ENCODE measurements at regions not wholly inside any gene's neighbourhood (a gene's known extent, or its start where the extent isn't known, plus 50 kb on each side); places are given as distances from the start of the nearest gene placed in this dataset.
"Not testable (repeated sequence)": the region's sequence is repeated elsewhere in the genome, so short reads cannot be mapped to it uniquely, and the experiment has no call there.

DNA sequence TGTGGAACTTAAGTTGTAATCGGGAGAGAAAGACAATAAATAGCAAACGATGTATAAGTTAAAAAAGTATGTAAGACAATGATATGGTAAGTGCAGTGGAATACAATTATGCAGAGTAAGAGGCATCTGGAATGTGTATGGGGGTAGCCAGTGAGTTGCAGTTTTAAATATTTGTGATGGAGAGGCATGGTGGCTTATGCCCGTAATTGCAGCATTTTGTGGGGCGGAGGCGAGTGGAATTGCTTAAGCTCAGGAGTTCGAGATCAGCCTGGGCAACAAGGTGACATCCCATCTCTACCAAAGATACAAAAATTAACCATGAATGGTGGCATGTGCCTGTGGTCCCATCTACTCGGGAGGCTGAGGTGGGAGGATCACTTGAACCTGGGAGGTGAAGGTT, 52.5 kb upstream of the WDFY3 start:
- Histone ChIP-seq H3K27me3 (ENCODE audit: insufficient read depth, insufficient read length) (no peaks in the 10 kb centered on the region), H3K9me3 (ENCODE audit: insufficient read depth, low read length) (no peaks in the 10 kb centered on the region), H3K4me3 (ENCODE audit: insufficient read length, low read depth) (no peak overlapping the region), H3K4me1 (ENCODE audit: insufficient read depth, insufficient read length) (no peaks in the 10 kb centered on the region), H3K36me3 (ENCODE audit: insufficient read depth, insufficient read length, low read length) (no peaks in the 10 kb centered on the region), H3K9ac (ENCODE audit: insufficient read length, low read depth) (no peak overlapping the region)
- no peak for DNase-seq (ENCODE audit: low read depth, low spot score)
- TF ChIP-seq SUZ12 (IDR thresholded peaks at IDR 0.05; ENCODE audit: extremely low read depth, insufficient read depth, insufficient read length) (no peak), YY1 (IDR thresholded peaks at IDR 0.05; ENCODE audit: insufficient read depth, insufficient read length) (no peak), ZNF274 (IDR thresholded peaks at IDR 0.05; ENCODE audit: low read depth, low read length) (no peak)

DNA sequence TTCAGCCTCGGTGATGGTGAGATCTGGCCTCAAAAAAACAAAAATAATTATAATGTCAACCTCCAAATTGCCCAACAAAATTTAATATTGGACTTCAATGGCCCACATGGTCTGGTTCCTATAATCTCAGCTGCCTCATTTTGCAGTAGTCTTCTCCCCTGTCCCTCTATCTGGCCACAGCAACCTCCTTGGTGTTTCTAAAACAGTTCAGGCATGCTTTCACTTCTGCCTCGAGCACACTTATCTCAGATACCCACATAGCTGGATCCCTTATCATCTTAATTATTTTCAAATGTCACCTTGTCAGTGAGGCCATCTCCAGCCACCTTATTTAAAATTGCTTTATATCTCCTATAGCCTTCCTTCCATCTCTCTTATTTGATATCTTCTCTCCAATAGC, 52.9 kb upstream of the WDFY3 start:
- no peak for TF ChIP-seq ZNF274 (IDR thresholded peaks at IDR 0.05; ENCODE audit: low read depth, low read length)
- no peak for TF ChIP-seq YY1 (IDR thresholded peaks at IDR 0.05; ENCODE audit: insufficient read depth, insufficient read length)
- no peak for TF ChIP-seq SUZ12 (IDR thresholded peaks at IDR 0.05; ENCODE audit: extremely low read depth, insufficient read depth, insufficient read length)
- H3K27me3 ChIP-seq (ENCODE audit: insufficient read depth, insufficient read length): no peaks in the 10 kb centered on the region
- H3K36me3 ChIP-seq (ENCODE audit: insufficient read depth, insufficient read length, low read length): no peaks in the 10 kb centered on the region
- no peaks in the 10 kb centered on the region for H3K4me1 ChIP-seq (ENCODE audit: insufficient read depth, insufficient read length)
- no peak overlapping the region for H3K9ac ChIP-seq (ENCODE audit: insufficient read length, low read depth)
- no peak for DNase-seq (ENCODE audit: low read depth, low spot score)
- H3K4me3 ChIP-seq (ENCODE audit: insufficient read length, low read depth): no peak overlapping the region
- H3K9me3 ChIP-seq (ENCODE audit: insufficient read depth, low read length): no peaks in the 10 kb centered on the region

DNA sequence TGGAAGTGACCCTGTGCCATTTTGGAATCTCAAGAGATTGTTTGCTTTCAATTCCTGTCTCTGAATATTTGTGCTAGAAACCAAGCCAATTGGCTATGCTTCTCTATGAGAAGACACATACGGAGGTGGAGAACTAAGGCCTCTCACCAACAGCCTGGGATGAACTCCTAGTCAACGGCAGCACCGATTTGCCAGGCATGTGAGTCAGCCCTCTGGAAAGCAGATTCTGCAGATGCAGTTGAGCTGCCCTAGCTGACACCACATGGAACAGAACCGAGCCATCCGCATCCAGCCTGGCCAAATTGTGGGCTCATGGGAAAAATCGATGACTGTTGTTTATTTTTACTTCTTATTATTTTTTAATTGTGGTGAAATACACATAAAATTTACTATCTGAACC, 58.2 kb upstream of the WDFY3 start:
- Histone ChIP-seq H3K9ac (ENCODE audit: insufficient read length, low read depth) (no peak overlapping the region), H3K4me1 (ENCODE audit: insufficient read depth, insufficient read length) (no peaks in the 10 kb centered on the region), H3K9me3 (ENCODE audit: insufficient read depth, low read length) (no peaks in the 10 kb centered on the region), H3K4me3 (ENCODE audit: insufficient read length, low read depth) (no peak overlapping the region), H3K36me3 (ENCODE audit: insufficient read depth, insufficient read length, low read length) (no peaks in the 10 kb centered on the region), H3K27me3 (ENCODE audit: insufficient read depth, insufficient read length) (no peaks in the 10 kb centered on the region)
- TF ChIP-seq SUZ12 (IDR thresholded peaks at IDR 0.05; ENCODE audit: extremely low read depth, insufficient read depth, insufficient read length) (no peak), YY1 (IDR thresholded peaks at IDR 0.05; ENCODE audit: insufficient read depth, insufficient read length) (no peak), ZNF274 (IDR thresholded peaks at IDR 0.05; ENCODE audit: low read depth, low read length) (no peak)
- no peak for DNase-seq (ENCODE audit: low read depth, low spot score)

DNA sequence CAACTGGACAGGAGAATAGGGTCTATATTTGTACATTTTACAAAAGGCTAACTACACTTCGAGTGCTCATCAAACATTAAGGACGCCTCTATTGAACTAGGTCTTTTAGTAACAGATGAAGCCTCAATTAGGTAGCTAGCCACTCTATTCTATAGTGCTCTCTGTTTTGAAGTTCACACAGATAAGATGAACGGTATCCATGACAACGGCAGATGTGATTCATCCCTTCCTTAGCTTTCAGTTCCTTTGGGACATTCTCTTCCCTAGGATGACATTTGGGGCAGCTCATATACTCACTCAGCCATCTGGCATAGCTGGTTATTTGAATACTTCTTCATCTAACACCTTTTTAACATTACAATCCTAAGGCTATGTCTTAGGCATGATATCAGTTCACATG, 62.4 kb upstream of the WDFY3 start:
- no peak for TF ChIP-seq YY1 (IDR thresholded peaks at IDR 0.05; ENCODE audit: insufficient read depth, insufficient read length)
- TF ChIP-seq SUZ12 (IDR thresholded peaks at IDR 0.05; ENCODE audit: extremely low read depth, insufficient read depth, insufficient read length): no peak
- TF ChIP-seq ZNF274 (IDR thresholded peaks at IDR 0.05; ENCODE audit: low read depth, low read length): no peak
- no peaks in the 10 kb centered on the region for H3K36me3 ChIP-seq (ENCODE audit: insufficient read depth, insufficient read length, low read length)
- H3K9me3 ChIP-seq (ENCODE audit: insufficient read depth, low read length): no peaks in the 10 kb centered on the region
- H3K27me3 ChIP-seq (ENCODE audit: insufficient read depth, insufficient read length): no peaks in the 10 kb centered on the region
- no peaks in the 10 kb centered on the region for H3K4me1 ChIP-seq (ENCODE audit: insufficient read depth, insufficient read length)
- no peak for DNase-seq (ENCODE audit: low read depth, low spot score)
- H3K9ac ChIP-seq (ENCODE audit: insufficient read length, low read depth): no peak overlapping the region
- H3K4me3 ChIP-seq (ENCODE audit: insufficient read length, low read depth): no peak overlapping the region

DNA sequence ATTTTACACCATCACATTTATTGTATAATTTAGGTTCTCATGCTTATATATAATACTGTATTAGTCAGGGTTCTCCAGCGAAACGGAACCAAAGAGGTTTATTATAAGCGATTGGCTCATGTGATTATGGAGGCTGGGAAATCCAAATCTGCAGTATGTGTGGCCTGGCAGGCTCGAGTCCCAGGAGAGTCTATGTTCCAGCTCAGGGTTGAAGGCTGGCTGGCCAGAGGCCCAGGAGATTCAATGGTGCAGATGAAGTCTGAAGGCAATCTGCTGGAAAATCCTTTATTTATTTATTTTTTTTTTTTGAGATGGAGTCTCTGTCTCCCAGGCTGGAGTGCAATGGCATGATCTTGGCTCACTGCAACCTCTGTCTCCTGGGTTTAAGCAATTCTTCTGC, 63.0 kb upstream of the WDFY3 start:
- no peaks in the 10 kb centered on the region for H3K9me3 ChIP-seq (ENCODE audit: insufficient read depth, low read length)

DNA sequence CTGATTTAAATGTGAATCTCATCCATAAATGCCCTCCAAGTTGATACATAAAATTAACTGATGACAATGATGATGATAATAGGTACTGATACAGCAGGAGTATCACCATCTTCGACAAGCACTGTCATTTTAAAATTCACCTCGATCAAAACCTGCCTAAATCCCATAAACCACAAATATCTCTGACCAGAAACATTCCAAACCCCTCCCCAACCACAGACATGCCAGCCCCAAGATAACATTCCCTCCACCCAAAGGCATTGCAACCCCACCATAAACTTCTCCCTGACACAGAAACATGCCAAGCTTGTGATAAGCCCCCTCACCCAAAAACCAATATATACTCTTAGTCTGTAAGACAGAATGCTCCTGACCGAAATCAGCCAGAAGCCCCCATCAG, 63.7 kb upstream of the WDFY3 start:
- TF ChIP-seq YY1 (IDR thresholded peaks at IDR 0.05; ENCODE audit: insufficient read depth, insufficient read length): no peak
- TF ChIP-seq ZNF274 (IDR thresholded peaks at IDR 0.05; ENCODE audit: low read depth, low read length): no peak
- no peak for TF ChIP-seq SUZ12 (IDR thresholded peaks at IDR 0.05; ENCODE audit: extremely low read depth, insufficient read depth, insufficient read length)
- Histone ChIP-seq H3K4me1 (ENCODE audit: insufficient read depth, insufficient read length) (no peaks in the 10 kb centered on the region), H3K36me3 (ENCODE audit: insufficient read depth, insufficient read length, low read length) (no peaks in the 10 kb centered on the region), H3K9me3 (ENCODE audit: insufficient read depth, low read length) (no peaks in the 10 kb centered on the region), H3K9ac (ENCODE audit: insufficient read length, low read depth) (no peak overlapping the region), H3K4me3 (ENCODE audit: insufficient read length, low read depth) (no peak overlapping the region), H3K27me3 (ENCODE audit: insufficient read depth, insufficient read length) (no peaks in the 10 kb centered on the region)
- DNase-seq (ENCODE audit: low read depth, low spot score): no peak

More for the DNA sequence above, 63.0 kb upstream of the WDFY3 start:
- no peaks in the 10 kb centered on the region for H3K27me3 ChIP-seq (ENCODE audit: insufficient read depth, insufficient read length)
- TF ChIP-seq YY1 (IDR thresholded peaks at IDR 0.05; ENCODE audit: insufficient read depth, insufficient read length) (no peak), ZNF274 (IDR thresholded peaks at IDR 0.05; ENCODE audit: low read depth, low read length) (no peak), SUZ12 (IDR thresholded peaks at IDR 0.05; ENCODE audit: extremely low read depth, insufficient read depth, insufficient read length) (no peak)
- no peak overlapping the region for H3K4me3 ChIP-seq (ENCODE audit: insufficient read length, low read depth)
- no peaks in the 10 kb centered on the region for H3K36me3 ChIP-seq (ENCODE audit: insufficient read depth, insufficient read length, low read length)
- no peak overlapping the region for H3K9ac ChIP-seq (ENCODE audit: insufficient read length, low read depth)
- H3K4me1 ChIP-seq (ENCODE audit: insufficient read depth, insufficient read length): no peaks in the 10 kb centered on the region
- no peak for DNase-seq (ENCODE audit: low read depth, low spot score)

DNA sequence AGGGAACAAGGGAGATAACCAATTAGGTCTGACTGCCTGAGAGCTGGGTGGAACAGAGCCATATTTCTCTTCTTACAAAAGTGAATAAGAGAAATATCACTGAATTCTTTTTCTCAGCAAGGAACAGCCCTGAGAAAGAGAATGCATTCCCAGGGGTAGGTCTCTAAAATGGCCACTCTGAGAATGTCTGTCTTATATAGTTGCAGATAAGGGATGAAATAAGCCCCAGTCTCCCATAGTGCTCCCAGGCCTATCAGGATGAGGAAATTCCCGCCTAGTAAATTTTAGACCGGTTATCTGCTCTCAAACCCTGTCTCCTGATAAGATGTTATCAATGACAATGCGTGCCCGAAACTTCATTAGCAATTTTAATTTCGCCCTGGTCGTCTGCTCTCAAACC, 67.3 kb upstream of the WDFY3 start:
- H3K27me3 ChIP-seq (ENCODE audit: insufficient read depth, insufficient read length); H3K9me3 ChIP-seq (ENCODE audit: insufficient read depth, low read length); H3K4me3 ChIP-seq (ENCODE audit: insufficient read length, low read depth); H3K36me3 ChIP-seq (ENCODE audit: insufficient read depth, insufficient read length, low read length); H3K4me1 ChIP-seq (ENCODE audit: insufficient read depth, insufficient read length); DNase-seq (ENCODE audit: low read depth, low spot score); H3K9ac ChIP-seq (ENCODE audit: insufficient read length, low read depth): not testable (repeated sequence)

DNA sequence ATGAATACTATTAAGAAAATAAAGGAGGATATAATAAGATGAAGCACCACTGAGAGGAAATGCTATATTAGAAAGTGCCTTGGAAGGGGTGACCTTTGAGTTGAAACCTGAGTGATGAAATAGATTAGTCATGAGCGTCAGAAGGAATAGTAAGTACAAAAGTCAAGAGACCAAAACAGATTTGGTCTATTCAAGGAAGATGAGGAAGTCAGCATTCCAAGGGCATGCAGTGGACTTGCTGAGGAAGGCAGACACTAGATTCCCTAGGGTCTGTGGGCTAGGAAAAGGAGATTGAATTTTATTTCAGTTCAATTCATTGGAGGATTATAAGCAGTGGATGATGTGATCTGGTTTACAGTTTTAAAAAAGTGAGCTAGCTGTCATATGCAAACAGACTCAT, 73.0 kb upstream of the WDFY3 start:
- H3K27me3 ChIP-seq (ENCODE audit: insufficient read depth, insufficient read length): no peaks in the 10 kb centered on the region
- no peak overlapping the region for H3K4me3 ChIP-seq (ENCODE audit: insufficient read length, low read depth)
- no peaks in the 10 kb centered on the region for H3K4me1 ChIP-seq (ENCODE audit: insufficient read depth, insufficient read length)
- H3K9me3 ChIP-seq (ENCODE audit: insufficient read depth, low read length): no peaks in the 10 kb centered on the region; the same call in 1 of the 2 replicates
- TF ChIP-seq YY1 (IDR thresholded peaks at IDR 0.05; ENCODE audit: insufficient read depth, insufficient read length) (no peak), SUZ12 (IDR thresholded peaks at IDR 0.05; ENCODE audit: extremely low read depth, insufficient read depth, insufficient read length) (no peak)
- no peaks in the 10 kb centered on the region for H3K36me3 ChIP-seq (ENCODE audit: insufficient read depth, insufficient read length, low read length)
- no peak for DNase-seq (ENCODE audit: low read depth, low spot score)
- H3K9ac ChIP-seq (ENCODE audit: insufficient read length, low read depth): no peak overlapping the region

DNA sequence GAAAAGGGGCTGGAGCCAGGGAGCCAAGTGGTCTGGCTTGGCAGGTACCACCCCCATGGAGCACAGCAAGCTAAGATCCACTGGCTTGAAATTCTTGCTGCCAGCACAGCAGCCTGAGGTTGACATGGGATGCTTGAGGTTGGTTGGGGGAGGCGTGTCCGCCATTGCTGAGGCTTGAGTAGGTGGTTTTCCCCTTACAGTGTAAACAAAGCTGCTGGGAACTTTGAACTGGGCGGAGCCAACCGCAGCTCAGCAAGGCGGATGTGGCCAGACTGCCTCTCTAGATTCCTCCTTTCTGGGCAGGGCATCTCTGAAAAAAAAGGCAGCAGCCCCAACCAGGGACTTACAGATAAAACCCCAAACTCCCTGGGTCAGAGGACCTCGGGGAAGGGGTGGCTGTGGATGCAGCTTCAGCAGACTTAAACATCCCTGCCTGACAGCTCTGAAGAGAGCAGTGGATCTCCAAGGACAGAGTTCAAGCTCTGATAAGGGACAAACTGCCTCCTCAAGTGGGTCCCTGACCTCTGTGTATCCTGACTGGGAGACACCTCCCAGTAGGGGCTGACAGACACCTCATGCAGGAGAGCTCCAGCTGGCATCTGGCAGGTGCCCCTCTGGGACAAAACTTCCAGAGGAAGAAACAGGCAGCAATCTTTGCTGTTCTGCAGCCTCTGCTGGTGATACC, 77.5 kb upstream of the WDFY3 start:
- not testable (repeated sequence) for DNase-seq (ENCODE audit: low read depth, low spot score); H3K27me3 ChIP-seq (ENCODE audit: insufficient read depth, insufficient read length); H3K36me3 ChIP-seq (ENCODE audit: insufficient read depth, insufficient read length, low read length); H3K9ac ChIP-seq (ENCODE audit: insufficient read length, low read depth); H3K9me3 ChIP-seq (ENCODE audit: insufficient read depth, low read length); H3K4me3 ChIP-seq (ENCODE audit: insufficient read length, low read depth); H3K4me1 ChIP-seq (ENCODE audit: insufficient read depth, insufficient read length)

All from NT2/D1 (cell line).